Vagina (tissue), 2 donors: ENCODE measurements at regions not wholly inside any gene's neighbourhood (a gene's known extent, or its start where the extent isn't known, plus 50 kb on each side); places are given as distances from the start of the nearest gene placed in this dataset.

ENCODE experiments used
- DNase-seq, 2 donors: peaks; one replicate each; pipeline ENCODE4 v3.0.0-alpha.2; 2017; ENCODE audit errors: extremely low spot score in 2 of 2
- H3K27ac ChIP-seq: fragments of 200-600 bp; sonication (generic); one replicate; pipeline ENCODE4 v1.5.1; 2019
- H3K27me3 ChIP-seq: fragments of 200-600 bp; sonication (generic); one replicate; pipeline ENCODE4 v1.5.1; 2019
- H3K36me3 ChIP-seq, 2 donors: fragments of 200-600 bp; sonication (generic); one replicate each; pipeline ENCODE4 v1.5.1; 2017 to 2019
- H3K4me1 ChIP-seq: fragments of 200-600 bp; sonication (generic); one replicate; pipeline ENCODE4 v1.5.1; 2019
- H3K4me3 ChIP-seq, 2 donors: fragments of 200-600 bp; sonication (generic); 1 replicate in 1 of 2; 2 replicates in 1 of 2; pipeline ENCODE4 v1.5.1; 2016 to 2019
- H3K9me3 ChIP-seq: fragments of 200-600 bp; sonication (generic); one replicate; pipeline ENCODE4 v1.5.1; 2019
- POLR2A ChIP-seq, 2 donors: fragments of 450-650 bp; IDR thresholded peaks; one replicate each; pipeline ENCODE4 v1.6.1; 2017; ENCODE audit warnings: antibody characterized with exemption in 2 of 2, mild to moderate bottlenecking in 2 of 2, moderate library complexity in 2 of 2
- POLR2AphosphoS5 ChIP-seq, 2 donors: sonication (generic); formaldehyde crosslinking; IDR thresholded peaks; one replicate each; pipeline ENCODE4 v1.9.0; 2017; ENCODE audit warnings: antibody characterized with exemption in 2 of 2, mild to moderate bottlenecking in 2 of 2, low read depth in 1 of 2; ENCODE audit not compliant: insufficient read depth in 1 of 2
- intact Hi-C: fragments of 100-400 bp; cut with DNase I; formaldehyde crosslinking; loops from one replicate; pipeline ENCODE4 v1.15.1; 2023
- TF ChIP-seq, protein P1 (sequence below), 3 experiments: fragments of 450-650 bp in 2 of 3; fragments of 200-600 bp in 1 of 3; sonication (generic) in 1 of 3; IDR thresholded peaks; one replicate each; pipeline ENCODE4 v1.5.1; 2017 to 2019; ENCODE audit warnings: antibody characterized with exemption in 3 of 3, mild to moderate bottlenecking in 2 of 3, moderate library complexity in 2 of 3

DNA sequence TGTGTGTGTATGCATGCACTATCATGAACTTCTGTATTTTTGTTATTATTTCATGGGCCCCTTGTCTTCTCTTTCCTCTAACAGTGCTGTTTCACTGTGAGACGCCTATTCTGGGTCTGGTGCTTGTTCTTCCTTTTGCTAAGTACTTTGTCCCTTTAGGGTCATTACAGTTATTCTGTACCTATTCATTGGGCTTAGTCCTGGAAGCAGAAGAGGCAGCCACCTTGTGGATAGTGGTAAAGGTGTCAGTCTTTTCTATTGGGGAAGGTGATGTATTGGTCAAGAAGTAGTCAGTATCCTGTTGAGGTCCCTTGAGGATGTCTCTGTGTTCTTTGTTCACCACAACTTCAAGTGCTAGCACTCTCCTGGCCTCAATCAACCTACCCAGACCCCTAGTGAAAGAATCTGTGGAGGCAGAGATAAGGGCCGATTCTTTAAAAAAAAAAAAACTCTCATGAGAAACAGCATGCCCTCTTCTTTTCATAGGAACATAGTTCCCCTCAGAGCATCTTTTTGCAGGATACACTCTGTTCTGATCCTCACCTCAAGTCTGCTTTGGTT is 593.8 kb downstream of the SPRY1 start:
- intact Hi-C loops: no loop called here
- Histone ChIP-seq H3K9me3 (no peaks in the 10 kb centered on the region), H3K27ac (no peak overlapping the region), H3K4me3 (no peak overlapping the region), H3K4me1 (no peaks in the 10 kb centered on the region), H3K27me3 (no peaks in the 10 kb centered on the region), H3K36me3 (no peaks in the 10 kb centered on the region)
- TF ChIP-seq, protein P1, sequence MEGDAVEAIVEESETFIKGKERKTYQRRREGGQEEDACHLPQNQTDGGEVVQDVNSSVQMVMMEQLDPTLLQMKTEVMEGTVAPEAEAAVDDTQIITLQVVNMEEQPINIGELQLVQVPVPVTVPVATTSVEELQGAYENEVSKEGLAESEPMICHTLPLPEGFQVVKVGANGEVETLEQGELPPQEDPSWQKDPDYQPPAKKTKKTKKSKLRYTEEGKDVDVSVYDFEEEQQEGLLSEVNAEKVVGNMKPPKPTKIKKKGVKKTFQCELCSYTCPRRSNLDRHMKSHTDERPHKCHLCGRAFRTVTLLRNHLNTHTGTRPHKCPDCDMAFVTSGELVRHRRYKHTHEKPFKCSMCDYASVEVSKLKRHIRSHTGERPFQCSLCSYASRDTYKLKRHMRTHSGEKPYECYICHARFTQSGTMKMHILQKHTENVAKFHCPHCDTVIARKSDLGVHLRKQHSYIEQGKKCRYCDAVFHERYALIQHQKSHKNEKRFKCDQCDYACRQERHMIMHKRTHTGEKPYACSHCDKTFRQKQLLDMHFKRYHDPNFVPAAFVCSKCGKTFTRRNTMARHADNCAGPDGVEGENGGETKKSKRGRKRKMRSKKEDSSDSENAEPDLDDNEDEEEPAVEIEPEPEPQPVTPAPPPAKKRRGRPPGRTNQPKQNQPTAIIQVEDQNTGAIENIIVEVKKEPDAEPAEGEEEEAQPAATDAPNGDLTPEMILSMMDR (IDR thresholded peaks at IDR 0.05): no peak
- no peak for TF ChIP-seq POLR2AphosphoS5 (IDR thresholded peaks at IDR 0.05; ENCODE audit: insufficient read depth in 1 of 2, low read depth in 1 of 2)
- TF ChIP-seq POLR2A (IDR thresholded peaks at IDR 0.05): no peak
- DNase-seq: no peak

DNA sequence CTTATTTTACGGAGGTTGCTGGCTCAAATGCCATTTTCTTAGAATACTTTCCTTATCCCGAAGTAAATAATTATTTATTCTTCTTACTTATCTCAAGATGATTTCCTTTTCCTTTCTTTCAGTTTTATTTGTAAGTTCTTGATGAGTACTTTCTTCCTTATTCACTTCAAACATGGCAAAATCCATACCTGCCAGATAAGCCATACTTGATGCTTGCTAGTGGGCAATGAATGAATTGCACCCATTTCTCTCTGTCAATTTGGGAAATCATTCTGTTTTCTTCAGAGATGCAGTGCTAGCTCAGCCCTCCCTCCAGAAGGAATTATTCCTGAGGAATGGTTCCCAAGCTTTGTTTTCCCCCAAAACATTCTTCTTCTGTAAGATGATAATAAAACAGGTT is 598.3 kb downstream of the SPRY1 start:
- Histone ChIP-seq H3K27me3 (no peaks in the 10 kb centered on the region), H3K9me3 (no peaks in the 10 kb centered on the region), H3K4me1 (no peaks in the 10 kb centered on the region), H3K36me3 (no peaks in the 10 kb centered on the region), H3K27ac (no peak overlapping the region), H3K4me3 (no peak overlapping the region)
- no peak for DNase-seq
- intact Hi-C loops: no loop called here
- no peak for TF ChIP-seq POLR2AphosphoS5 (IDR thresholded peaks at IDR 0.05; ENCODE audit: insufficient read depth in 1 of 2, low read depth in 1 of 2)
- TF ChIP-seq POLR2A (IDR thresholded peaks at IDR 0.05): no peak
- TF ChIP-seq, protein P1 (IDR thresholded peaks at IDR 0.05): no peak

DNA sequence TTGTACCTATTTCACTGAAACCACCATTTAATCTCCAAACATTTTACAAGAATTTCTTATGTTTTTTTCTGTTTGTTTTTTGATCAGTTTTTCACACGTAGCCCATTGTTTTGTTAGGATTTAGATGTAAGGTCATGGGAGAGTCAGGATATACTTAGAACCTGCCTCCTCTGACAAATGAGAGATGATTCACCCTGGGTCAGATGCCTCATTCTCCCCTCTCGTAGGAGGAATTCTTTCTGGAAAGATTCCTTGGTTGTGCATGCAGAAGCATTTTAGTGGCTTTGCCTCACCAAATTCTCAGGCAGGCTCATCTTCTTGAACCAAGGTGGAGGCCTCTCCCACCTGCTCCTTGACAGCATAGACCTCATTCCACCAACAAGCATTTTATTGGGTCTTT is 599.3 kb downstream of the SPRY1 start:
- Histone ChIP-seq H3K27ac (no peak overlapping the region), H3K27me3 (no peaks in the 10 kb centered on the region)

DNA sequence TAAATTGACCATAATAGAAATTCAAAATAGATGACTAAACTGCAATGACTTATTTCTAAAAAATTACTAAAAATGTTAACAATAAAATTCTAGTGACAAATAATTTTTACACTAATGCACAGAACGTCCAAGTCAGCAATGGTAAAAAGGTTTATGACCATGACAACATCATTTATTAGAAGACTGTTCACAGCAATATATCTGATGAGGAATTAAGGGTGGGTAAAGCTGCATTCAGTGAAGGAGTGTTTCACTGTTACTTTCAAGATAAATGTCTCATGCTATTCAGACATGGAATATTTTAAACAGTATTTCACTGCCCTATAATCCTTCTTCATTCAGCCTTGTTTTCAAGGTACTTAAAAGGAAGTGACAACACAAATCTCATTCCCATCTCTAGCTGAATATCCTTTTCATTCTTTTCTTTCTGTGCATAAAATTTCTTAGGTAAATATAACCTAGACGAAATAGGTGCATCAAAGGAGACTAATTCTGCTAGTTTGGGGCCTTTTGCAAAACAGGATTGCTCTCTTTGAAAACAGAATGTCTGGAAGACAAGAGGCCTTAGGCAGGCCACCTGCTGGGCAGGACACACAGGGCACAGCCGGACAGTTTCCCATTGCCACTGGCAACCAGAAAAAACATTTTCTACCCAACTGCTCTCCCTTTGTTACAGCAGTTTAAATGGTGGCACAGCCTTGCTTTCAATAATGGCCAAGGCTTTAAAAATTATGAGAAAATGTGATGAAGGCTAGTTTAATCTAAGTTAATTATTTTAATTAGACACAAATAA is 600.3 kb downstream of the SPRY1 start:
- no peak for DNase-seq
- Histone ChIP-seq H3K4me1 (no peaks in the 10 kb centered on the region), H3K36me3 (no peaks in the 10 kb centered on the region), H3K27me3 (no peaks in the 10 kb centered on the region), H3K9me3 (no peaks in the 10 kb centered on the region), H3K4me3 (no peak overlapping the region), H3K27ac (no peak overlapping the region)
- TF ChIP-seq POLR2A (IDR thresholded peaks at IDR 0.05) (no peak), POLR2AphosphoS5 (IDR thresholded peaks at IDR 0.05; ENCODE audit: insufficient read depth in 1 of 2, low read depth in 1 of 2) (no peak)
- TF ChIP-seq, protein P1 (IDR thresholded peaks at IDR 0.05): no peak
- intact Hi-C loops: no loop called here

More for the DNA sequence above, 599.3 kb downstream of the SPRY1 start:
- TF ChIP-seq POLR2A (IDR thresholded peaks at IDR 0.05) (no peak), POLR2AphosphoS5 (IDR thresholded peaks at IDR 0.05; ENCODE audit: insufficient read depth in 1 of 2, low read depth in 1 of 2) (no peak)
- TF ChIP-seq, protein P1 (IDR thresholded peaks at IDR 0.05): no peak
- Histone ChIP-seq H3K9me3 (no peaks in the 10 kb centered on the region), H3K36me3 (no peaks in the 10 kb centered on the region), H3K4me3 (no peak overlapping the region), H3K4me1 (no peaks in the 10 kb centered on the region)
- no peak for DNase-seq
- intact Hi-C loops: no loop called here
